SK-N-SH treated with all-trans-retinoic acid at 6 μM for 48 hours (cell line): ENCODE measurements at regions not wholly inside any gene's neighbourhood (a gene's known extent, or its start where the extent isn't known, plus 50 kb on each side); places are given as distances from the start of the nearest gene placed in this dataset.

Source experiments
- ARNTL ChIP-seq: fragments of 450-650 bp; formaldehyde crosslinking; IDR thresholded peaks from 2 replicates; pipeline ENCODE4 v1.5.0; 2020; ENCODE audit warnings: low read depth, mild to moderate bottlenecking, moderate library complexity, borderline replicate concordance
- BACH2 ChIP-seq: fragments of 250-450 bp; sonication (Bioruptor Pico); IDR thresholded peaks from 2 replicates; pipeline ENCODE4 v1.9.0; 2021; ENCODE audit warnings: mild to moderate bottlenecking, borderline replicate concordance
- CREB5 ChIP-seq: fragments of 250-450 bp; sonication (Bioruptor Pico); IDR thresholded peaks from 2 replicates; pipeline ENCODE4 v1.5.1; 2020; ENCODE audit warnings: low read depth, mild to moderate bottlenecking, moderate library complexity
- ISL1 ChIP-seq: fragments of 250-450 bp; sonication (Bioruptor Pico); IDR thresholded peaks from 2 replicates; pipeline ENCODE4 v2.1.2; 2022; ENCODE audit warnings: mild to moderate bottlenecking, moderate library complexity
- OSR1 ChIP-seq: fragments of 250-450 bp; sonication (Bioruptor Pico); IDR thresholded peaks from 2 replicates; pipeline ENCODE4 v1.8.0; 2022; ENCODE audit warnings: moderate library complexity, mild to moderate bottlenecking, inconsistent platforms
- POU6F1 ChIP-seq: fragments of 250-450 bp; sonication (Bioruptor Pico); IDR thresholded peaks from 2 replicates; pipeline ENCODE4 v1.8.0; 2021; ENCODE audit warnings: low read depth, mild to moderate bottlenecking, moderate library complexity, borderline replicate concordance
- RARB ChIP-seq: fragments of 250-450 bp; sonication (Bioruptor Pico); IDR thresholded peaks from 2 replicates; pipeline ENCODE4 v1.8.0; 2021; ENCODE audit warnings: mild to moderate bottlenecking, moderate library complexity
- TOX ChIP-seq: fragments of 250-450 bp; sonication (Bioruptor Pico); IDR thresholded peaks from 2 replicates; pipeline ENCODE4 v1.8.0; 2021; ENCODE audit warnings: mild to moderate bottlenecking, moderate library complexity, borderline replicate concordance
- TSHZ2 ChIP-seq: fragments of 250-450 bp; sonication (Bioruptor Pico); IDR thresholded peaks from 2 replicates; pipeline ENCODE4 v1.5.0; 2020; ENCODE audit warnings: mild to moderate bottlenecking, moderate library complexity
- ZC3H10 ChIP-seq: fragments of 250-450 bp; sonication (Bioruptor Pico); IDR thresholded peaks from 2 replicates; pipeline ENCODE4 v1.5.1; 2021; ENCODE audit warnings: mild to moderate bottlenecking, moderate library complexity
- ZFP30 ChIP-seq: fragments of 450-650 bp; formaldehyde crosslinking; IDR thresholded peaks from 2 replicates; pipeline ENCODE4 v1.5.0; 2022; ENCODE audit warnings: mild to moderate bottlenecking, moderate library complexity
- ZNF565 ChIP-seq: fragments of 450-650 bp; formaldehyde crosslinking; conservative IDR thresholded peaks from 2 replicates; pipeline ENCODE4 v1.5.0; 2020; ENCODE audit warnings: low read depth, mild to moderate bottlenecking, moderate library complexity
- ZNF70 ChIP-seq: fragments of 450-650 bp; formaldehyde crosslinking; IDR thresholded peaks from 2 replicates; pipeline ENCODE4 v1.5.0; 2020; ENCODE audit warnings: mild to moderate bottlenecking, moderate library complexity
- TF ChIP-seq, protein P1 (sequence below): fragments of 250-450 bp; sonication (Bioruptor Pico); IDR thresholded peaks from 2 replicates; pipeline ENCODE4 v1.8.0; 2020; ENCODE audit warnings: mild to moderate bottlenecking, moderate library complexity, borderline replicate concordance

DNA sequence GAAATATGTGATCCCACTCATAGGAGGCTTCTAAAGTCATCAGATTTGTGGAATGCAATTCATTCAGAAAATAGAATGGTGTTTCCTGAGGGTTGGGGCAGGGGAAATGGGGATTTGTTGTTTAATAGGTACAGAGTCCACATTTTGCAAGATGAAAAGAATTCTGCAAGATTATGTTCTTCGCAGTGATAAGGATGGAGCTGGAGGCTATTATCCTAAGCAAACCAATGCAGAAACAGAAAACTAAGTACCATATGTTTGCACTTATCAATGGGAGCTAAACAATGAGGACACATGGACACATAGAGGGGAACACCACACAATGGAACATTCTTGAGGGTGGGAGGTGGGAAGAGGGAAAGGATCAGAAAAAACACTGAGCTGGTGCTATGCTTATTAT lies 144.3 kb upstream of the NLGN4X start:
- TF ChIP-seq CREB5 (CRISPR knock-in tag) (no peak), ISL1 (CRISPR knock-in tag) (no peak), RARB (no peak), BACH2 (CRISPR knock-in tag) (no peak), TSHZ2 (CRISPR knock-in tag) (no peak), ZFP30 (no peak), TOX (CRISPR knock-in tag) (no peak), OSR1 (CRISPR knock-in tag) (no peak), ARNTL (CRISPR knock-in tag) (no peak), POU6F1 (no peak), ZNF565 (CRISPR knock-in tag) (no peak), ZC3H10 (CRISPR knock-in tag) (no peak), ZNF70 (no peak)
- TF ChIP-seq, protein P1, sequence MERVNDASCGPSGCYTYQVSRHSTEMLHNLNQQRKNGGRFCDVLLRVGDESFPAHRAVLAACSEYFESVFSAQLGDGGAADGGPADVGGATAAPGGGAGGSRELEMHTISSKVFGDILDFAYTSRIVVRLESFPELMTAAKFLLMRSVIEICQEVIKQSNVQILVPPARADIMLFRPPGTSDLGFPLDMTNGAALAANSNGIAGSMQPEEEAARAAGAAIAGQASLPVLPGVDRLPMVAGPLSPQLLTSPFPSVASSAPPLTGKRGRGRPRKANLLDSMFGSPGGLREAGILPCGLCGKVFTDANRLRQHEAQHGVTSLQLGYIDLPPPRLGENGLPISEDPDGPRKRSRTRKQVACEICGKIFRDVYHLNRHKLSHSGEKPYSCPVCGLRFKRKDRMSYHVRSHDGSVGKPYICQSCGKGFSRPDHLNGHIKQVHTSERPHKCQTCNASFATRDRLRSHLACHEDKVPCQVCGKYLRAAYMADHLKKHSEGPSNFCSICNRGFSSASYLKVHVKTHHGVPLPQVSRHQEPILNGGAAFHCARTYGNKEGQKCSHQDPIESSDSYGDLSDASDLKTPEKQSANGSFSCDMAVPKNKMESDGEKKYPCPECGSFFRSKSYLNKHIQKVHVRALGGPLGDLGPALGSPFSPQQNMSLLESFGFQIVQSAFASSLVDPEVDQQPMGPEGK (CRISPR knock-in tag), result no peak
